Mesendoderm (in vitro differentiated cells): ENCODE measurements at regions not wholly inside any gene's neighbourhood (a gene's known extent, or its start where the extent isn't known, plus 50 kb on each side); places are given as distances from the start of the nearest gene placed in this dataset.

Source experiments
- DNase-seq: peaks from one replicate; pipeline ENCODE4 v3.0.0; 2013
- H2AK5ac ChIP-seq: 2 replicates; pipeline ENCODE4 v1.6.1; 2013; ENCODE audit warnings: low read length, inconsistent platforms
- H2BK120ac ChIP-seq: 2 replicates; pipeline ENCODE4 v1.6.1; 2013; ENCODE audit warnings: low read depth, mild to moderate bottlenecking, low read length, moderate library complexity, mixed read lengths
- H2BK15ac ChIP-seq: replicated peaks from 2 replicates; pipeline ENCODE4 v1.6.1; 2013; ENCODE audit warnings: low read depth, mild to moderate bottlenecking, moderate library complexity
- H2BK5ac ChIP-seq: 2 replicates; pipeline ENCODE4 v1.6.1; 2013; ENCODE audit warnings: low read length, inconsistent platforms
- H3K18ac ChIP-seq: 2 replicates; pipeline ENCODE4 v1.6.1; 2013; ENCODE audit warnings: mild to moderate bottlenecking, low read length, mixed read lengths
- H3K23ac ChIP-seq: one replicate; pipeline ENCODE4 v1.6.1; 2013; ENCODE audit warnings: low read length
- H3K27ac ChIP-seq: 2 replicates; pipeline ENCODE4 v1.5.1; 2013; ENCODE audit warnings: low read depth, mild to moderate bottlenecking, inconsistent platforms, low read length, moderate library complexity
- H3K27me3 ChIP-seq: 2 replicates; pipeline ENCODE4 v1.6.1; 2013; ENCODE audit warnings: low read length, control low read depth, mild to moderate bottlenecking, inconsistent platforms; ENCODE audit not compliant: insufficient read depth, poor library complexity
- H3K36me3 ChIP-seq: 2 replicates; pipeline ENCODE4 v1.6.1; 2013; ENCODE audit warnings: low read length, inconsistent platforms; ENCODE audit not compliant: control insufficient read depth, insufficient read depth
- H3K4ac ChIP-seq: one replicate; pipeline ENCODE4 v1.6.1; 2013; ENCODE audit warnings: low read depth, mild to moderate bottlenecking, low read length, moderate library complexity
- H3K4me1 ChIP-seq: 2 replicates; pipeline ENCODE4 v1.6.1; 2013; ENCODE audit warnings: low read depth, low read length, inconsistent platforms; ENCODE audit not compliant: control insufficient read depth
- H3K4me2 ChIP-seq: 2 replicates; pipeline ENCODE4 v1.6.1; 2013; ENCODE audit warnings: low read length
- H3K4me3 ChIP-seq: 2 replicates; pipeline ENCODE4 v1.5.1; 2013; ENCODE audit warnings: mild to moderate bottlenecking, low read length
- H3K56ac ChIP-seq: one replicate; pipeline ENCODE4 v1.6.1; 2013; ENCODE audit warnings: low read length
- H3K79me1 ChIP-seq: 2 replicates; pipeline ENCODE4 v1.6.1; 2013; ENCODE audit warnings: low read length, inconsistent platforms
- H3K79me2 ChIP-seq: 2 replicates; pipeline ENCODE4 v1.6.1; 2013; ENCODE audit warnings: mild to moderate bottlenecking, low read length; ENCODE audit not compliant: control insufficient read depth, insufficient read depth
- H3K9ac ChIP-seq: 2 replicates; pipeline ENCODE4 v1.6.1; 2013; ENCODE audit warnings: low read length, inconsistent platforms
- H4K5ac ChIP-seq: one replicate; pipeline ENCODE4 v1.6.1; 2013; ENCODE audit warnings: low read length
- H4K8ac ChIP-seq: one replicate; pipeline ENCODE4 v1.6.1; 2013; ENCODE audit warnings: low read depth, mild to moderate bottlenecking, control low read depth, low read length, moderate library complexity
- WGBS: extraction: QIAGEN DNeasy Blood & Tissue Kit; methylation state at CpG from one replicate; pipeline ENCODE4 v1.1.7; 2013; ENCODE audit warnings: low lambda C conversion rate, missing lambda C conversion rate; ENCODE audit not compliant: insufficient coverage; ENCODE audit errors: extremely low coverage; 5-methylcytosine and 5-hydroxymethylcytosine counted together

DNA sequence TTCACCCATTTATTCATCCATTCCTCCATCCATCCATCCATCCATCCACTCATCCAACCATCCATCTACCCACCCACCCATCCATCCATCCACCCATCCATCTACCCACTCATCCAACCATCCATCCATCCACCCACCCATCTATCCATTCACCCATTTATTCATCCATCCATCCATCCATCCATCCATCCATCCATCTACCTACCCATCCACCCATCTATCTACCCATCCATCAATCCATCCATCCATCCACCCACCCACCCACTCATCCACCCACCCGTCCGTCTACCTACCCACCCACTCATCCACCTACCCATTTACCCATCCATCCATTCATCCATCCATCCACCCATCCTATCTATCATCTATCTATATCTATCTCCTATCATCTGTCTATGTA lies 169.4 kb upstream of the SHH start:
- Histone ChIP-seq H2BK15ac (no peak overlapping the region), H3K18ac (no peak overlapping the region), H3K36me3 (no peaks in the 10 kb centered on the region), H3K4me3 (no peak overlapping the region), H4K8ac (no peak overlapping the region), H3K27me3 (no peaks in the 10 kb centered on the region), H3K27ac (no peak overlapping the region), H3K56ac (no peak overlapping the region), H3K79me1 (no peaks in the 10 kb centered on the region), H2BK120ac (no peak overlapping the region), H4K5ac (no peak overlapping the region), H3K79me2 (no peaks in the 10 kb centered on the region), H2AK5ac (no peak overlapping the region), H3K23ac (no peak overlapping the region), H3K4me2 (no peak overlapping the region), H2BK5ac (no peak overlapping the region), H3K4ac (no peak overlapping the region), H3K4me1 (no peaks in the 10 kb centered on the region), H3K9ac (no peak overlapping the region)
- no peak for DNase-seq
- WGBS: 100% methylated on average over 1 of the region's 2 CpGs

GRCh38 chr7:155980841-155981240 lies 168.6 kb upstream of the SHH start:
- Histone ChIP-seq H3K4me1 (no peaks in the 10 kb centered on the region), H4K8ac (no peak overlapping the region), H2AK5ac (no peak overlapping the region), H3K23ac (no peak overlapping the region), H2BK15ac (no peak overlapping the region), H3K56ac (no peak overlapping the region), H3K36me3 (no peaks in the 10 kb centered on the region), H3K27me3 (no peaks in the 10 kb centered on the region), H3K79me1 (no peaks in the 10 kb centered on the region), H3K4ac (no peak overlapping the region), H3K9ac (no peak overlapping the region), H3K4me3 (no peak overlapping the region), H2BK5ac (no peak overlapping the region), H3K4me2 (no peak overlapping the region), H3K27ac (no peak overlapping the region), H4K5ac (no peak overlapping the region), H3K18ac (no peak overlapping the region), H3K79me2 (no peaks in the 10 kb centered on the region), H2BK120ac (no peak overlapping the region)
- no peak for DNase-seq
- WGBS: no CpG with 5 or more reads among the region's 10 CpGs

DNA sequence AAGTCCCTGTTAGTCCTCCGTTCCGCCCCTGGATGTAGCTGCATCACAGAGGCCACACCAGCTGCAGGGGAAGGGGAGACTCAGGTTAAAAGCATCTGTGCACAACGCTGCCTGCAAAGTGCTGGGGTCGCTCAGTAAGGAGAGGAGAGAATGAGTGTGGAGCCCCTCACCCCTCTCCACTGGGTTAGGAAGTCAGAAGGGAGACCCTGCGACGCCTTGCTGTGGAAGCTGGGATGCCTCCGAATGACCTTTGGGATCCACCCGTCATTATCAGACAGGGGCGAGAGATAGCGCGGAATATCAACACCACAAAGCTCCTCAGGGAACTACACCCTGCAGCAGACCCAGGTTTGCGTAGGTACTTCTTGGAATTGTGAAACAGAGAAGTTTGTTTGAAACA lies 167.7 kb upstream of the SHH start:
- H3K27me3 ChIP-seq: no peaks in the 10 kb centered on the region
- H2BK15ac ChIP-seq: no peak overlapping the region
- H4K5ac ChIP-seq: no peak overlapping the region
- H3K27ac ChIP-seq: no peak overlapping the region
- no peaks in the 10 kb centered on the region for H3K4me1 ChIP-seq
- no peaks in the 10 kb centered on the region for H3K79me2 ChIP-seq
- H4K8ac ChIP-seq: no peak overlapping the region
- H2AK5ac ChIP-seq: no peak overlapping the region
- H3K4me2 ChIP-seq: no peak overlapping the region
- H3K4ac ChIP-seq: no peak overlapping the region
- H3K79me1 ChIP-seq: no peaks in the 10 kb centered on the region
- H3K9ac ChIP-seq: no peak overlapping the region
- no CpG with 5 or more reads among the region's 12 CpGs for WGBS
- no peak for DNase-seq
- no peaks in the 10 kb centered on the region for H3K36me3 ChIP-seq
- H3K56ac ChIP-seq: no peak overlapping the region
- no peak overlapping the region for H3K23ac ChIP-seq
- H3K18ac ChIP-seq: no peak overlapping the region
- H2BK120ac ChIP-seq: no peak overlapping the region
- H3K4me3 ChIP-seq: no peak overlapping the region
- no peak overlapping the region for H2BK5ac ChIP-seq

- no peaks in the 10 kb centered on the region for H3K79me1 ChIP-seq
- H2BK15ac ChIP-seq: no peak overlapping the region
- no peak overlapping the region for H3K18ac ChIP-seq
- WGBS: no CpG with 5 or more reads among the region's 4 CpGs
- H3K4ac ChIP-seq: no peak overlapping the region
- H3K36me3 ChIP-seq: no peaks in the 10 kb centered on the region
- no peak overlapping the region for H3K9ac ChIP-seq
- DNase-seq: no peak
- no peak overlapping the region for H3K23ac ChIP-seq
- no peak overlapping the region for H2BK5ac ChIP-seq
- no peaks in the 10 kb centered on the region for H3K79me2 ChIP-seq
- H3K56ac ChIP-seq: no peak overlapping the region
- no peaks in the 10 kb centered on the region for H3K4me1 ChIP-seq
- H3K4me3 ChIP-seq: no peak overlapping the region
- no peaks in the 10 kb centered on the region for H3K27me3 ChIP-seq
- H3K4me2 ChIP-seq: no peak overlapping the region
- no peak overlapping the region for H2BK120ac ChIP-seq
- H4K8ac ChIP-seq: no peak overlapping the region
- no peak overlapping the region for H2AK5ac ChIP-seq
- no peak overlapping the region for H4K5ac ChIP-seq
- no peak overlapping the region for H3K27ac ChIP-seq
Observed at GRCh38 chr7:155979566-155979965, 167.3 kb upstream of the SHH start.

- Histone ChIP-seq H3K4ac (no peak overlapping the region), H3K23ac (no peak overlapping the region), H3K9ac (no peak overlapping the region), H3K27me3 (no peaks in the 10 kb centered on the region), H3K79me1 (no peaks in the 10 kb centered on the region), H3K79me2 (no peaks in the 10 kb centered on the region), H2BK15ac (no peak overlapping the region), H3K4me1 (no peaks in the 10 kb centered on the region), H3K4me3 (no peak overlapping the region), H2AK5ac (no peak overlapping the region), H3K27ac (no peak overlapping the region), H4K5ac (no peak overlapping the region), H2BK5ac (no peak overlapping the region), H3K56ac (no peak overlapping the region), H3K4me2 (no peak overlapping the region), H4K8ac (no peak overlapping the region), H3K36me3 (no peaks in the 10 kb centered on the region), H2BK120ac (no peak overlapping the region), H3K18ac (no peak overlapping the region)
- DNase-seq: no peak
- WGBS: no CpG with 5 or more reads among the region's 7 CpGs
Observed at GRCh38 chr7:155975490-155975889, 163.2 kb upstream of the SHH start.

DNA sequence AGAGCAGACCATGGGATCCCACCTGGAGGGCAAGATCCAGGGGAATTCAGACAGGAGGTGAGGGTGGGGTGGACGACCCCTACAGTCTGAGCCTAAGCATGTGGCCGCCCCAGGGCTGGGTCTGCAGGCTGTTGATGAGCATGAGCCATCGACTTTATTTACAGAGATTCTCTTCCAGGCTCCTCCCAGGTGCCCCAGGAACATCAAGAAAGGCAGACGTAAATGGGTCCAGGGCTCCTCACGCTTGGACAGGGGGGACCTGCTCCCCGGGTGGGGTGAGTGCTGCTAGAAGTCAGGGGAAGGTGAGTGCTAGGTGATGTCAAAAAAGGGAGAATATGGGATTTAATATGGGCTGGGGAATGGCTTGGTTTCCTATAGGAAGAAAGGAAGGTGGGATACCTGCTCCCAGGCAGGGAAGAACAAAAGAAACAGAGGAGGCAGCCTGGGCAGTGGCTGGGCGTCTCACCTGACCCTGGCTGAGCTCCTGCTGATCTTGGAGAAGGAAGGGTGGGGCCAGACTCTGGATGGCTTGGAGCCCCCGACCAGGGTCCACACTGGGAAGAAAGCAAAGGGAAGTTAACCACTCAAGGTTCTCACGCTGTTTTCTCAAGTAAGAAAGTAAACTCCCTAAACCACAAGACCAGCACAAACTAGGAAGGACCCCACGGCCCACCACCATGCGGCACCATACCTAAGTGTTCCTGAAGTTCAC lies 162.1 kb upstream of the SHH start:
- no peak overlapping the region for H3K4me3 ChIP-seq

More for the DNA sequence above, 162.1 kb upstream of the SHH start:
- H2BK5ac ChIP-seq: no peak overlapping the region
- H4K5ac ChIP-seq: no peak overlapping the region
- no peaks in the 10 kb centered on the region for H3K4me1 ChIP-seq
- no peak for DNase-seq
- H3K56ac ChIP-seq: no peak overlapping the region
- H3K27ac ChIP-seq: no peak overlapping the region
- H3K18ac ChIP-seq: no peak overlapping the region
- no peaks in the 10 kb centered on the region for H3K27me3 ChIP-seq
- no peak overlapping the region for H2BK15ac ChIP-seq
- no peak overlapping the region for H3K23ac ChIP-seq
- WGBS: no CpG with 5 or more reads among the region's 11 CpGs
- no peak overlapping the region for H3K4ac ChIP-seq
- H3K36me3 ChIP-seq: no peaks in the 10 kb centered on the region
- H3K4me2 ChIP-seq: no peak overlapping the region
- H2AK5ac ChIP-seq: no peak overlapping the region
- no peaks in the 10 kb centered on the region for H3K79me2 ChIP-seq
- H4K8ac ChIP-seq: no peak overlapping the region
- H2BK120ac ChIP-seq: no peak overlapping the region
- H3K9ac ChIP-seq: no peak overlapping the region
- no peaks in the 10 kb centered on the region for H3K79me1 ChIP-seq
